HG02943 (cell line): ENCODE measurements at regions not wholly inside any gene's neighbourhood (a gene's known extent, or its start where the extent isn't known, plus 50 kb on each side); places are given as distances from the start of the nearest gene placed in this dataset.

Experiments used
- ATAC-seq: cut with Tn5 transposase; IDR thresholded peaks from one replicate; pipeline ENCODE4 v1.9.1; 2021; ENCODE audit warnings: mild to moderate bottlenecking, low read depth, moderate library complexity; ENCODE audit not compliant: unreplicated experiment

GRCh38 chr22:46074771-46075551, 75.4 kb upstream of the PPARA start:
- no peak for ATAC-seq

DNA sequence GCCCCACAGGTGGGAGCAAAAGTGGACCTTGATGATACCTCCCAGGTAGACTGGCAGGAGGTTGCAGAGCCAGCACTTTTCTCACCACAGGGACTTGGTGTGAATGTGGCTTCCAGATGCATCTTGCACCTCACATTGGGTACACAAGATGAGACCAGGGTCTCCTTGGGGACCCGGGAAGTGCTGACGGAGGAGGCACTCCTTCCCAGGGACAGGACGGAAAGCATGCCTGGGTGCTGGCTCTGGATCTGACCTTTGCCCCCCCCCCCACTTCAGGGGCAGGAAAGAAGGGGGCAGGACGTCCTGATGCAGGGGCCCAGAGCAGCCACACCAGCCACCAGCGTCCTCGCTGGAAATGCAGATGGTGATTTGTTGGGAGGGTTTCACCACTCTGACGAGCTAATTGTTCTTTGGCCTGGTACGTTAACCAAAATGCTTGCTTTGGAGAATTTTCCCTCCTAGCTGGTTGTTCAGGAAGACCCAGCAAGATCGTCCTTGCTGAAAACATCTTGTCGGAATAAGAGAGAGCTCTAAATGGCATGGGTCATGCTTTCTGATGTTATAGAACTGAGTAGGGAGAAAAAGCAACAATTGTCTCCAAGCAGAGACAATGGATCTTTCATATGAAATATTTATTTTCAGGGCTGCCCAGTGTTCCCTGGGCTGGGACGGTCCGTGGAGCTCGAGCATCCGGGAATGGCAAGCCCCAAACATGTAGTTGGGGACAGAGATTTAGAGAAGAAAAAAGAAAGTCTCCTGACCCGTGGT, 74.4 kb upstream of the PPARA start:
- ATAC-seq, result no peak

DNA sequence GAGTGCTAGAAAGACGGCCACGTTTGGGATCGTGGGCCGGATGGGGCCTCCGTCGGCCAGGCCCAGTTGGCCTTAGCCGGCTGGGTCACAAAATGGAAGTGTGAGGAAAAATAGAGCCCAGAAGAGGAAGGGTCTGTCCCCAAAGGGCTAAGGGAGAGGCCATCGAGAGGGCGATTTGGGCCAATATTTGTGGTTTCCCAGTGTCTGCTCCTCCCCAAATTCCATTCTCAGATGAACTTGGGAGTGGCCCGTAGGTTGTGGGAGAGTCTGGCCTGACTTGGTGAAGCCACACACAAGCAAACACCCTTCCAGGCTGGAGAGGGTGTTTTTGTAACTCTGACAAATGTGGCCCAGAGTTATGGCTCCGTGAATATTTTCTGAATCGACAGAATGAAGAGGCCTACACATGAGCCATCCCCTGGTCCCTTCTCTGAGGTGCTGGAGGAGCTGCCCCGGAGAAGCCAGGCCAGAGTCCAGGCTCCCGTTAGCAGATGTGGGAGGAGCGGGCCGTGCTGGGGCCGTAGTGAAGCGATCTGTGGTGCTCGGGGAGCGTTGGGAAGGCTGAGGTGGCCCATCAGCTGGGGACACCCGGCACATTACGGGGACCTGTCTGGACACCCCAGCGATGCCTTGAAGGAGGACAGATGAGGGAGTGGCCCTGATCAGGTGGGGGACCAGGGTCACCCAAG, 73.5 kb upstream of the PPARA start:
- ATAC-seq, result no peak

DNA sequence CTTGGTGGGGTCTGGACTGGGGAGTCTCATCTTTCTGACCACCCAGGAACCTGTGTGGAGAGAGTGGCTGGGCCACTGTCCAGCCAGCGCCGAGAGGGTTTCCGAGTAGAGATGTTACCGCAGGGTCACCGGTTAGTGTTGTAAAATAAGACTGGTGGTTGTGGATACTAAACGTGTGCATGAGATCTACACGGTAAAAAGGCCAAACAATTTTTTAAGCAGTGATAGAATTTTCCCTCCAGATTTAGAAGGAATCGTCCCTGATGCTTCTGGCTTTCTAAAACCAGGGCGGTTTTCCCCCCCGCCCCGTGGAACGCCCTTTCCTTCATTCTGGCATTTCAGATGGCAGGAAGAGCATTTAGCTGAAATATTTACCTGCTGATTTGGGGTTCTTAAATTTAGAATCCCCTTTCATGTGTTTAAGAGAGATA, 72.6 kb upstream of the PPARA start:
- ATAC-seq, result no peak

GRCh38 chr22:46078241-46079092, 71.9 kb upstream of the PPARA start:
- no peak for ATAC-seq

- no peak for ATAC-seq
Observed at GRCh38 chr22:46079093-46079860, 71.0 kb upstream of the PPARA start.

DNA sequence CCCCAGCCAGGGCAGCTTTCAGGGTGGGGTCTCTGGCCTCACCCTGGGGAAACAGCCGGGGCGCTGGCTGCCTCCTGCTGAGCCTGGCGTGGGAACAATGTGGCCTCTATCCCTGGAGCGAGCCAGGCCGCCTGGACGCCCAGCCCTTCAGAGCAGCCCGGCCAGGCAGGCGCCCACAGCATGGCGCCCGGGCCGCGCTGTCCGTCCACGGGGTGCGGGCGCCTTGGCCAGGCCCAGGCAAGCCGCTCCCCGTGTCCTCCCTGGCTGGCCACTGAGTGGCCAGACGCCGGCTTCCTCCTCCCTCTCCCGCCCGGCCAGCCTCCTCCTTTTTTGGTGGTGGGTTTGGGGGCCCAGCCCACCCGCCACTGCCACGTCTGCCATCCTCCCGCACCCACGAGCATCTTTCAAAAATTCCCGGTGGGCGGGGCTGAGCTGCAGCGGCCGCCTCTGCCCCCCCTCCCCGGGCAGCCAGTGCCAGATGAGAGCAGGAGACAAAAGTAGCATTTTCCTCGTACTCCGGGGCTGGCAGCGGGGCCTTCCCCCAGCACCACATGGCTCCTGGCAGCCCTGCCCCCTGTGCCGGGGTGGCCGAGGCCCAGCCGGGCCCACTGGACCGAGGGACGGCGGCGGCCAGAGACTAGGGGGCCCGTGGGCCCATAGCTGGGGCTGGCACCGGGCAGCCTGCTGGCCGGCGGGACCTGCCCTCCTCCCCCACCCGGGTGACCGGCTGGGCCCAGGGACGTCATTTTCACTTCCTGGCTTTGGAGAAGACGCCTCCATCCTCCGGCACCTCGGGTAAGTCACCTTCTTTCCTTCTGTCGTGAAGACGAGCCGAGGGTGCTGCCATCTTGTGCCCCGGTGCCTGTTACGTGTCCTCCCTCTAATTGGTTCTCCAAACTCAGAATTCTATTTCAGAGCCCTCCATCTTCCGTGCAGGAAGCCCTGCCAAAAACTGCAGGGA, 70.2 kb upstream of the PPARA start:
- ATAC-seq, result no peak

DNA sequence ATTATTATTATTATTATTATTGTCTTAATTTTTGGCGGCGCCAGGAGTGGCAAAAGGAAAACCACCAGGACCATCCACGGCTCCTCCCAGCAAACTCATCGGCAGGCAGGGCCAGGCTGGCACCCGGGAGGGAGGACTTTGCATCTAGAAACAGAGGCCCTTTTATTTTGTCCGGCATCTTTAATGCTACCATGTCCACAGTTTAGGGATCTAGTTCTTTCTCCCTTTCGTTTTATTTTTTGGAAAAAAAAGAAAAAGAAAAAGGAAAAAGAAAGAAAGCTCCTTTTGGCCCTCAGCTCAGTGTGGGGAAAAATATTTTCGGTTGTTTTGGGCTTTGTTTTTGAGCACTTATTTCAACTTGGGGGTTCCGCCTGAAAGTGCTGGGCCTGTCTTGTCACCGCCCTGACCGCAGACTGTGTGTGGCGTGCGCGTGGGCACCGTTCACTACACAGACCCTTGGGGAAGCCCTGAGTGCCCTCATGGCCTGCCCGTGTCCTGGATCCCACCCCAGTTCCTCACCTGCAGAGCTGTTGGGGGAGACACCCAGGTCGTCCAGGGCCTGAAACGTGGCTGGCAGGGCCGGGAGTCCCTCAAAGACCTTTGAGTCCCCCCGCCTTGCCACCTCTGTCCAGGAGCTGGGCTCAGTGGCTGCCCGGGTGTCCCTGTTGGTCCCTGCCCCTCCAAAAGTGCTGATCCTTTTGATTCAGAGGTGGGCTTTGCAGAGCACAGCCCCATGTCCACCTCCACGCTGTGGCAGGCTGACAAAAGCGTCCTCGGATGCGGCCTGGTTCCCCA, 69.1 kb upstream of the PPARA start:
- ATAC-seq, result no peak

DNA sequence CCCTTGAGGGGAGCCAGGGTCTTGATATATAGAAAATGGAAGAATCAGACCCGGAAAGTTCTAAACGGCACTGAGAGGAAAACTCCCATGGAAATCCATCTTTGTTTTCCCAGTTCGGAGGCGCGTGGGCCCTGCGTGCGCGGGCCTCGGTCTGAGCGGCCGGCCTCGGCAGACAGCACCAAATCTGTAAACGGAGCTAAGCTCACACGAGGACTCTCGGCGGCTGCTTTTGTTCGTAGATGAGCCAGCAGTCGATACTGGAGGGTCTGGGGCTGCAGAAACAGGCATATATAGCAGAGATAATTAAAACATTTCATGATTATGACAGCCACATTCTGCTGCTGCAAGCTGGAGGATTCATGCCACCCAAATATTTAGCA, 68.5 kb upstream of the PPARA start:
- ATAC-seq, result no peak

GRCh38 chr22:46082633-46083032, 67.7 kb upstream of the PPARA start:
- no peak for ATAC-seq

GRCh38 chr22:46083383-46084350, 66.7 kb upstream of the PPARA start:
- no peak for ATAC-seq

DNA sequence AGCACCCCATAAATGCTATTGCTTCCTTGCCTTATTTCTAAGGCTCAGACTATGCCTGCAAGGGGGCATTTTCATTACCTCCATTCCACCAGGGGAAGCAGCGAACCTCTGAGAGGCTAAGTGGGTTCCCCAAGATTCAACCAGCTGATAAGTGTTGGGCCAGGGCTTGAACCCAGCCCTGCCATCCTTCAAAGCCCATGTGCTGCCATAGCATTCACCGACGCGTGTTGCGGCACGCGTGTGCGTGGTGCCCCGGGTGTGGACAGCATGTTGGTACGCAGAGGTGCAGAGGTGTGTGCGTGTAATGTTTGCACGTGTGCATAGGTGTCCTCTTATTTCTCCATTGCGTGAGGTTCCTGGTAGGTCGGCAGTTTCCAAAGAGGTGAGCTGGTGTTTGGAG, 66.0 kb upstream of the PPARA start:
- no peak for ATAC-seq

DNA sequence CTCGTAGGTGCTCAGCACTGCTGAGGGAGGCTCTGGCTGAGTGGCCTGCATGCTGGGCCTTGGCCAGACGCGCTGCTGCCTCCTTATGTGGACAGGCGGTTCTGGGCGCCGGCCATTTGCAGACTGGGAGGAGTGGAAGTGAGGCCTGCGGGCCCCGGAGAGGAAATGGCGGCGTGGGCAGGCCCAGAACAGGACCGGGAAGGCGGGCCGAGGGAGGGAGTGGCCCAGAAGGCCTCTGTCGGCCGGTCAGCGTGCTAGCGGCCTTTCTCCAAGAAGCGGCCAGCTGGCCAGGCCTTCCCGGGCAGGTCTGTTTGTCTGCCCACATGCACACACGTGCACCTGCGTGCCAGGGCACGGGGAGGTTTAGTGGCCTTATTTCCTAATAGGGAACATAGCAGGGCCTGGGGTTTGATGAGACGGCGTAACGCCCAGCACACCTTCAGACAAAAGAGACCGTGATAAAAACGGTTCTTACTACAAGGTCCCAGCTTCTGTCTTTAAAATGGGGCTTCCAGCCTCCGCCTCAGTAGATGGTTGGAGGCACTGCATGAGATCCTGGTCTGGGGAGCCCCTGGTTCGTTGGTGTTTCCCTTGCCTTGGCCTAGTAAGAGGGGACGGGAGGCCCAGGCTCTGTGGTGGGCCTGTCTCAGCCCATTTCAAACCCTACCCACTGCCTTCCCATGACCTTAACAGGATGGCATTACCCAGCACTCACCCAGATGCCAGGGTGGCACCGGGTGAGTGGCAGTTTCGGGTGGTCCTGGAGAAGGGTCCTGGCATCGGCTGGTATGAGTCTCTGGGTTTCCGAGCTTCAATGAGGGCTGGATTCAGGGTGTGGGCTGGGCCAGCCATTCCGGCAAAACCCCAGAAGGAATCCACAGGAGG, 65.1 kb upstream of the PPARA start:
- ATAC-seq, result no peak

DNA sequence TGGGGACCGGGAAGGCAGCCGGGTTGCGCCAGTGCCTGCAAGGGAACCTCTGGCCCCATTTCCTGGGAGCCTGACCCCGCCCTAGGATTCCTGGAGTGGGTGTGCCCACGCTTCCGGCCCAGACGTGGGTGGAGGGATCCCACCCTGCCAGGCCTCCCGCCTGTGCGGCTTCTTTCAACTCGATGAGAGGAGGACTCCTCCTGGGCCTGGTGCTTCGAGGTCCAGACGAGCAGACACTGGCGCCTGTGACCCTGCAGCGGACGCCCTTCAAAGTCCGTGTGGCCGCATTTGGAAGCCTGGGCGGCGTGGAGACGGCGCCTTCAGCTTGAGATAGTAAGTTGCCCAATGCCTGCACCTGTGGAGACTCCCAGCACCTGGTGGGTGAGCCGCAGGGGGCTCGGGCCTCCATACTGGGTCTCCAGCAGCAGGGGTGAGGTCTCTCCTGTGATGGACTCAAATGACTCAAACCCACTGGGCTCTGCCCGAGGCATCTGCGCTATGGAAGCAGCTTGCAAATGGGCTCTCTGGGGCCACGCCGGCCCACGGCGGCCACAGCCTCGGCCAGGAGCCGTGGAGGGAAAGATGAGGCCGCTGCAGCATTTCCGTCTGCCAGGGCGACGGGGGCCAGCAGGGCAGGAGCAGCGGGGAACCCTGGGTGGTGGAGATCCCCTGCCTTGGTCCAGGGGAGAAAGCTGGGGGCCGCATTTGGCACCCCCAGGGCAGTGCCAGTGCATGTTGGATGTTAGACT, 64.3 kb upstream of the PPARA start:
- no peak for ATAC-seq
